ENCODE measurements at regions not wholly inside any gene's neighbourhood (a gene's known extent, or its start where the extent isn't known, plus 50 kb on each side); places are given as distances from the start of the nearest gene placed in this dataset.
"Not testable (repeated sequence)": the region's sequence is repeated elsewhere in the genome, so short reads cannot be mapped to it uniquely, and the experiment has no call there.

GRCh38 chrX:146064156-146064555 is 246.5 kb downstream of the SLITRK2 start:
- H3K9ac ChIP-seq (ENCODE audit: insufficient read depth, low read length), result no peak overlapping the region
- H3K4me2 ChIP-seq (ENCODE audit: extremely low read depth, insufficient read depth, low read length), result no peak overlapping the region
- H3K4me1 ChIP-seq (ENCODE audit: control insufficient read depth, extremely low read depth, insufficient read depth, low read length), result no peaks in the 10 kb centered on the region
- no peak overlapping the region for H3K4me3 ChIP-seq (replicated peaks in 1 of 4; ENCODE audit: control extremely low read depth in 1 of 4, insufficient read depth in 1 of 4, low read depth in 3 of 4, low read length in 4 of 4)
- TF ChIP-seq CTCF (conservative IDR thresholded peaks at IDR 0.05 in 1 of 2, IDR thresholded peaks at IDR 0.05 in 1 of 2; ENCODE audit: low read depth in 1 of 2, low read length in 2 of 2), result no peak
- no peak for TF ChIP-seq EZH2 (IDR thresholded peaks at IDR 0.05; ENCODE audit: low read length, missing control alignments)
- H3K79me2 ChIP-seq (ENCODE audit: control insufficient read depth, insufficient read depth, low read length), result no peaks in the 10 kb centered on the region
- H3K27ac ChIP-seq (ENCODE audit: insufficient read depth, low read length), result no peak overlapping the region
- H3K36me3 ChIP-seq (ENCODE audit: control insufficient read depth, insufficient read depth, low read length), result no peaks in the 10 kb centered on the region
- H2AFZ ChIP-seq (ENCODE audit: low read length), result no peak overlapping the region
- no peaks in the 10 kb centered on the region for H4K20me1 ChIP-seq (ENCODE audit: control insufficient read depth, extremely low read depth, insufficient read depth, low read length)
- DNase-seq (ENCODE audit: low read depth in 2 of 2), result no peak
- H3K9me3 ChIP-seq (ENCODE audit: control insufficient read depth, insufficient read depth, low read depth, low read length), result no peaks in the 10 kb centered on the region
- no peaks in the 10 kb centered on the region for H3K27me3 ChIP-seq (ENCODE audit: control insufficient read depth, insufficient read depth, low read length)

GRCh38 chrX:146090732-146091131 is 273.1 kb downstream of the SLITRK2 start:
- Histone ChIP-seq H3K4me1 (ENCODE audit: control insufficient read depth, extremely low read depth, insufficient read depth, low read length) (no peaks in the 10 kb centered on the region), H3K4me3 (replicated peaks in 1 of 4; ENCODE audit: control extremely low read depth in 1 of 4, insufficient read depth in 1 of 4, low read depth in 3 of 4, low read length in 4 of 4) (no peak overlapping the region), H3K9me3 (ENCODE audit: control insufficient read depth, insufficient read depth, low read depth, low read length) (no peaks in the 10 kb centered on the region), H2AFZ (ENCODE audit: low read length) (no peak overlapping the region), H3K27ac (ENCODE audit: insufficient read depth, low read length) (no peak overlapping the region), H3K27me3 (ENCODE audit: control insufficient read depth, insufficient read depth, low read length) (no peaks in the 10 kb centered on the region), H3K36me3 (ENCODE audit: control insufficient read depth, insufficient read depth, low read length) (no peaks in the 10 kb centered on the region), H3K4me2 (ENCODE audit: extremely low read depth, insufficient read depth, low read length) (no peak overlapping the region), H4K20me1 (ENCODE audit: control insufficient read depth, extremely low read depth, insufficient read depth, low read length) (no peaks in the 10 kb centered on the region), H3K9ac (ENCODE audit: insufficient read depth, low read length) (no peak overlapping the region), H3K79me2 (ENCODE audit: control insufficient read depth, insufficient read depth, low read length) (no peaks in the 10 kb centered on the region)
- no peak for DNase-seq (ENCODE audit: low read depth in 2 of 2)
- no peak for TF ChIP-seq CTCF (conservative IDR thresholded peaks at IDR 0.05 in 1 of 2, IDR thresholded peaks at IDR 0.05 in 1 of 2; ENCODE audit: low read depth in 1 of 2, low read length in 2 of 2)
- no peak for TF ChIP-seq EZH2 (IDR thresholded peaks at IDR 0.05; ENCODE audit: low read length, missing control alignments)

GRCh38 chrX:146109362-146109761 is 291.7 kb downstream of the SLITRK2 start:
- Histone ChIP-seq H3K36me3 (ENCODE audit: control insufficient read depth, insufficient read depth, low read length) (no peaks in the 10 kb centered on the region), H3K4me2 (ENCODE audit: extremely low read depth, insufficient read depth, low read length) (no peak overlapping the region), H3K27me3 (ENCODE audit: control insufficient read depth, insufficient read depth, low read length) (no peaks in the 10 kb centered on the region), H2AFZ (ENCODE audit: low read length) (no peak overlapping the region), H3K27ac (ENCODE audit: insufficient read depth, low read length) (no peak overlapping the region), H3K9ac (ENCODE audit: insufficient read depth, low read length) (no peak overlapping the region), H3K4me1 (ENCODE audit: control insufficient read depth, extremely low read depth, insufficient read depth, low read length) (no peaks in the 10 kb centered on the region), H3K4me3 (replicated peaks in 1 of 4; ENCODE audit: control extremely low read depth in 1 of 4, insufficient read depth in 1 of 4, low read depth in 3 of 4, low read length in 4 of 4) (no peak overlapping the region), H3K79me2 (ENCODE audit: control insufficient read depth, insufficient read depth, low read length) (no peaks in the 10 kb centered on the region), H4K20me1 (ENCODE audit: control insufficient read depth, extremely low read depth, insufficient read depth, low read length) (no peaks in the 10 kb centered on the region), H3K9me3 (ENCODE audit: control insufficient read depth, insufficient read depth, low read depth, low read length) (no peaks in the 10 kb centered on the region)
- TF ChIP-seq EZH2 (IDR thresholded peaks at IDR 0.05; ENCODE audit: low read length, missing control alignments) (no peak), CTCF (conservative IDR thresholded peaks at IDR 0.05 in 1 of 2, IDR thresholded peaks at IDR 0.05 in 1 of 2; ENCODE audit: low read depth in 1 of 2, low read length in 2 of 2) (no peak)
- no peak for DNase-seq (ENCODE audit: low read depth in 2 of 2)

GRCh38 chrX:146119074-146119473 is 301.4 kb downstream of the SLITRK2 start:
- H3K36me3 ChIP-seq (ENCODE audit: control insufficient read depth, insufficient read depth, low read length); H2AFZ ChIP-seq (ENCODE audit: low read length); H4K20me1 ChIP-seq (ENCODE audit: control insufficient read depth, extremely low read depth, insufficient read depth, low read length); H3K27me3 ChIP-seq (ENCODE audit: control insufficient read depth, insufficient read depth, low read length); DNase-seq (ENCODE audit: low read depth in 2 of 2); H3K9me3 ChIP-seq (ENCODE audit: control insufficient read depth, insufficient read depth, low read depth, low read length); H3K27ac ChIP-seq (ENCODE audit: insufficient read depth, low read length); H3K79me2 ChIP-seq (ENCODE audit: control insufficient read depth, insufficient read depth, low read length); H3K4me3 ChIP-seq (replicated peaks in 1 of 4; ENCODE audit: control extremely low read depth in 1 of 4, insufficient read depth in 1 of 4, low read depth in 3 of 4, low read length in 4 of 4); H3K4me1 ChIP-seq (ENCODE audit: control insufficient read depth, extremely low read depth, insufficient read depth, low read length); H3K9ac ChIP-seq (ENCODE audit: insufficient read depth, low read length); H3K4me2 ChIP-seq (ENCODE audit: extremely low read depth, insufficient read depth, low read length): not testable (repeated sequence)

Data from fibroblast of lung (primary cell).